Pons (tissue), 1 donor: ENCODE measurements at regions not wholly inside any gene's neighbourhood (a gene's known extent, or its start where the extent isn't known, plus 50 kb on each side); places are given as distances from the start of the nearest gene placed in this dataset.

Source experiments
- DNase-seq: peaks from one replicate; pipeline ENCODE4 v3.0.0-alpha.2; 2016; ENCODE audit warnings: low spot score

DNA sequence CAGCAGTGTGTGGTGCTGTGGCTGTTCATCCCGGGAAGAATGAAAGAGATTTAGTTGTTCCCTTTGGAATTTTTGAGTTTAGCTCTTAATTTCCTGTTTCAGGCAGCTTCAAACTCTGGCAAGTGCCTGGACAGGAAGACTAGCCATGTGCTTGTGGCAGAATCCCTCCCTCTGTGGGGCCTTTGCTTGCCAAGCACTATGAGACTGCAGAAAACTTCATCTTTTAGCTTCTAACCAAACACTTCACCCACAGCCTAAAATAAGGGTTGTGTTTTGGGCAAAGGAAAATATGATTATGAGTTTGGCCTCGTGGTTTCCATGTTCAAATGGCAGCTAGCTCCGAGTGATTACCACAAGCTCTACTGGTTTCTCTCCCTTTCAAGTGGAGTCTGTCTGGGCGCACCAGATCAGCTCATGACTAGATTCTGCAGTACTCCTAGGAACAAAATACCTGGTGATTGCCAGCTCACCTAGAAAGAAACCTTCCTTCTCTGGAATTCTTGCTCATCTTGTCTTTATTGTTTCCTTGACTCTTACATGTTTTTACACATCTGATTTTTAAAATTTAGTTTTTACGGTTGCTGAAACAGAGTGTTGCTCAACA, 707.5 kb downstream of the SLITRK6 start:
- DNase-seq, result no peak

DNA sequence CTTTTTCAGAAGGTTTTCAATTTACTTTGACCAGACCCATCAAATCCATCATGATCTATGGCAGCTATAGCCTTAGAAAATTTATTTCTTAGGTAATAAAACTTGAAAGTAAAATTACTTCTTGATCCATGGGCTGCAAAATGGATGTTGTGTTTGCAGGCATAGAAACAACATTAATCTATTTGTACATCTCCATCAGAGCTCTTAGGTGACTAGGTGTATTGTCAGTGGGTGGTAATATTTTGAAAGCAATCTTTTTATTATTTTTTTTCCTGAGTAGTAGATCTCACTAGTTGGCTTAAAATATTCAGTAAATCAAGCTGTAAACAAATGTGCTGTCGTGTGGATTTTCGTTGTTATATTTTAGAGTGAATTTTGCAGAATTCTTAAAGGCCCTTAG, 710.0 kb downstream of the SLITRK6 start:
- DNase-seq, result no peak

DNA sequence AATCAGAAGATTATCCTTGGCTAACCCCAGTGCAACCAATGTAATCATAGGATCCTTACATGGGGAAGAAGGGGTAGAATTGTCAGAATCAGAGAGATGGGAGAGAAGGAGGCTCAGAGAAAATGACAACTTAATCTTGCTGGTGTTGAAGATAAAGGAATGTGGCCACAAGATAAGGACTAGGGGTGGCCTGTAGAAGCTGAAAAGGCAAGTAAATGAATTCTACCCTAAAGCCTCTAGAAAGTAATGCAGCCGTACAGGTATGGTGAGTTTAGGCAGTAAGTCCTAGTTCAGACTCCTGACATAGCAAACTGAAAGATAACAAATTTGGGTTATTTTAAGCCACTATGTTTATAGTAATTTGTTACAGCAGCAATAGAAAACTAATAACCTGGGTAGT, 718.5 kb downstream of the SLITRK6 start:
- no peak for DNase-seq

DNA sequence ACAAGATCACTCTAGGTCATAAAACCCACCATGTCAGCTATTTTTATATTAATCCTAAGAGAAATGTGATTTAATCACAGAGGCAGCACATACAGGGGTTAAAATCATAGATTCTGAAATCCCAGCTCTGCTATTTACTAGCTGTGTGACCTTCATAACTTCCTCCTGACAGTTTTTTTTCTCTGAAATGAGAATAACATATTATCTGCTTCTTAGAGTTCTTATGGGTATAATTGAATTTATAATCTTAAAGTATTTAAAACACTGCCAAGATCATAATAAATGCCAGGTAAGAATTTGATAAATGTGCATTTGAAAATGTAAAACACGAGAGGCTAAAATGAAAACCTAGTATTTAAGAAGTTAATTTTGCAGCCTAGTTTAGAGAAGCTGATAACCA, 722.9 kb downstream of the SLITRK6 start:
- no peak for DNase-seq

DNA sequence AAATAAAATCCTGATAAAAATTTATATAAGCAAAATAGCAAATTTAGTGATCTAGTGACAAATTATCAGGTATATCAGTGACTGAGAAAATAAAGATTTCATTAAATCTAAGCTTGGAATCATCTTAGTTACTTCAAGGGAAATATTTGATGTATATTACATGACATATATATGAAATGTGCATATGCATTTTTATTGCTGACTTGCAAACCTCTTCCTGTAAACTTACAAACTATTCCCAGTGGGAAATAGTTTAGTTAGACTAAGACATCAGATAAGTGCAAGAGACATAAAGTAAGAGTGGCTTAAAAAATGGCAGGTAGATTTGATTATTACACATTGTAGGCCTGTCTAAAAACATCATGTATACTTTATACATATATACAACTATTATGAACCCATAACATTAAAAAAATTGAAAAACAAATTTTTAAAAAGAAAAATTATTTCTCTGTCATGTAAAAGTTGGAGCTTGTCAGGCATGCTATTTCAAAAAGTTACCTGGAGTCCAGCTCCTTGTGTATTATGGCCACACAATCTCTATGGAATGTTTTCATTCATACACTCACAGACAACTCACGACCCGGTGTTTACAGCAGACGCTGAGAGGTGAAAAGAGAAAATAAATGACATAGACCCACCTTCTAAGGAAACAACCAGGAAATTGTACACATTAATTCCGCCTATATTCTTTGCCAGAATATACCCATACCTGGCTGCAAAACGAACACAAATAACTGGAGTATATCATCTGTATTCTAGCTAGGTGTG, 724.5 kb downstream of the SLITRK6 start:
- DNase-seq, result no peak

DNA sequence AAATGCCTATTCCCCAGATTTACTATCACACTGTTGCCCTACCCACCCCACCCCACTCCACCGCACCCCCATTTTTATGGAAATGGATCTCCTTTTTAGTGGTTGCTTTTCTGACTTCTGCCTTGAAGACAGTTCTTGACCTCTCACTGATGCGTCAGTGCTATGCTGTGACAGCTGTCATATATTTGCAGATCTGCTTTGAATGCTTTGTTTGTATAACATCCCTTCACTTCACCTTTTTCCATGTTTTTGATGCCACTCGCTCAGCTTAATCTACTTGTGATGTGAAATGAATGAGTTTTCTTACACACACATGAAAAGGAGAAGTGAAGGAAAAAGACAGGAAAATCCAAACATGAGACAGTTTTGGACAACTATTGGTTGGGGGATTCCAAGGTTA, 731.0 kb downstream of the SLITRK6 start:
- DNase-seq, result no peak

DNA sequence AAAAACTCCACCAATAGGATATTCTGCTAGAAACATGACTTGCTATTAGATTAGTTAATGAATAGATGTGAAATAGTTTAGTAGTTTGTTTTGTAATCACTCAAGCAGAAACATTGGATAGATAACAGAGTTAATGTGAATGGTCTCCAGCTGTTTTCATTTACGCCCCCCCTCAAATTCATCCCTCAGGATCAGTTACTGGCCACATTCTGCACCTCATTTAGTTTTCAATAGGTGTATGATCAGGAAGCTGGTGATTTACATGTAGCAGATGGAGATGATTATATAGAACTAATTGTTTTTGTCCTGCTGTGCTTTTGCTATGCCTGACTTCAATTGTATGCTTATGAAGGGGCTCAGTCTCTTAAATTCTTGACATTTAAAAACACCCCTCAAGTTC, 759.0 kb downstream of the SLITRK6 start:
- DNase-seq, result no peak

DNA sequence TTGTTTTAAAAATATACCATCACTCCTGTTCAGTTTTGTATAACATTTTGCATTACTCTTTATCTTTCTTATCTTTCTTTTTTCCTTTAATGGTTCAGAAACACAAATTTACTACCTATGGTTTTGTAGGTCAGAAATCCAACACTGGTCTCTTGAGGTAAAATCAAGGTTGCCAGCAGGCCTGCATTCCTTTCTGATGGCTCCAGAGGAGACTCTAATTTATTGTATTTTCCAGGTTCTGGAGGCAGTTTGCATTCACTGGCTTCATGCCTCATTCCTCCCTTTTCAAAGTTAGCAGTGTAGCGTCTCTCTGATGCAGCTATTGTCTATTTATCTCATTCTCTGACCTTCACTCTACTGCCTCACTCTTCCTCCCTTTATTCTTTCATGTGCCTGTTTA, 767.4 kb downstream of the SLITRK6 start:
- DNase-seq, result no peak

DNA sequence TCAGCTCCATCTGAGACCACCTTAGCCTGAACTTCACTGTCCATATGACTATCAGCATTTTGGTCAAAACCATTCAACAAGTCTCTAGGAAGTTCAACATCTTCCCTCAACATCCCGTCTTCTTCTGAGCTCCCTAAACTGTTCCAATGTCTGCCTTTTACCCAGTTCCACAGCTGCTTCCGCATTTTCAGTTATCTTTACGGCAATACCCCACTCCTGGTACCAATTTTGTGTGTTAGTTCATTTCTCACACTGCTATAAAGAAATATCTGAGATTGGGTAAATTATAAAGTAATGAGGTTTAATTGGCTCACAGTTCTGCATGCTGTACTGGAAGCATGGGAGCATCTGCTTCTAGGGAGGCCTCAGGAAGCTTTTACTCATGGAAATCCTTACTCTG, 771.2 kb downstream of the SLITRK6 start:
- DNase-seq, result no peak

DNA sequence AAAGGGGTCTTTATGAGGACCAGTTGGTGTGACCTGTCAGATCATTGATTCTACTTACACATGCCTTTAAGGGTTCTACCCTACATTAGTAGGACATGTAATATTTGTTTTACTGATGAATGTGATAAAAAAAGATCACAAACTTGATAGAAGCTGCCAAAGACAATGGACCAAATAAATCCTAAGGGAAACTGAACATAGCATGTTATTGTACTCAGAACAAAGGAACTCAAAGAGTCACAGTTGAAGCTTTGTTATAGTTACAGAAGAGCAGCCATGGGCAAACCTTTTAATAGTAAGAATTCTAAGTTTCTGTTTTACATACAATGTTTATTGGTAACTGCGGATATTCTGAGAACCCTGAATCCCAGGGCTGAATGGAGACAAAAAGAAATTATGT, 780.1 kb downstream of the SLITRK6 start:
- DNase-seq, result peak; percentile 95

DNA sequence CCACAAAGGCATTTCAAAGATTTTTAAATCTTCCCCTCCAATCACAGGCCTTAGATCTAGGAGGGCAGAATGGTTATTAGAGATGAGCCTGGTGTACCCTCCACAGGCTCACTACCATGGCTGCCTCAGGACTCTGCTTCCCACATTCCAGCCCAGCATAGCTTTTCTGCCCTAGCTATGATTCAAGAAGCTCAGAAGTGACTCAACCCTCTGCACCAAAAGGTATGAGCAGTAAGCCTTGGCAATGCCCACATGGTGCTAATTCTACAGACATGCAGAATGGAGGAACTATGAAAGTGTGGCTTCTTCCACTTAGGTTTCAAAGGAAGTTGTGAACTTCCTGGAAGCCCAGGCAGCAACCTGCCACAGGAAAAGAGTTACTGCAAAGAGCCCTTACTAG, 786.2 kb downstream of the SLITRK6 start:
- DNase-seq, result no peak

DNA sequence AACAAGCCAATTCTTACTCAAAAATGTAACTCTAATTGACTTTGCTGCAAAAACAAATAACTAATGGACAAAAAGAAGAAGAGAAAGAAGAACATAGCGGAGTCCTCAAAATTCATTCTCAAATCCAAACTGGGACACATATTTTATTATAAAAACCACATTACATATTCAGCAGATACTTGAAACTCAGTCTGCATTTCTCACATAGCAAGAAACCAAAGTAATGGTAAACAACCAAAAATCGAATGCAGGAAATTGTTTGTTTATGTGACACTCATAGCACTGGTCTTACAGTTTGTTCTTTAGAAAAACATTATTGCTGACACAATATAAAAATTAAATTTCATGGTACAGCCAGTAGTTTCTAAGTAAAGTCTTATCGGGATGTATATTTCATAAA, 789.8 kb downstream of the SLITRK6 start:
- DNase-seq, result no peak

DNA sequence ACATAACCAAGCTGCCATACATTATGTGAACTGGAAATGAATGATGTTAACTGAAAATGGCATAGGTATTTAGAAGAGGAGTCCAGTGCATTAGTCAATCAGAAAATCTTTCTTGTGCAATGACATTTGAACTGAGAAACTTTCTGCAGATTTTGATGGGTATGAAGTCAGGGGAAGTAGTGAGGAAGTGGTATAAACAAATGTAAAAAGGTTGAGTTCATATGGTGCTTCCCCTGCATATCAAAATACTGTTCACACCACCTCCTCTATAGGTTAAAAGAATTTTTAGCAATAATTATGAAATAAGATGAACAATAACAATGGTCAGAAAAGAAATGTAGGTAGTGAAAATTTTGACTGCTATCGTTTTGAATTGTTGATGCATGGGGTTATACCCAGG, 800.0 kb downstream of the SLITRK6 start:
- DNase-seq, result no peak

DNA sequence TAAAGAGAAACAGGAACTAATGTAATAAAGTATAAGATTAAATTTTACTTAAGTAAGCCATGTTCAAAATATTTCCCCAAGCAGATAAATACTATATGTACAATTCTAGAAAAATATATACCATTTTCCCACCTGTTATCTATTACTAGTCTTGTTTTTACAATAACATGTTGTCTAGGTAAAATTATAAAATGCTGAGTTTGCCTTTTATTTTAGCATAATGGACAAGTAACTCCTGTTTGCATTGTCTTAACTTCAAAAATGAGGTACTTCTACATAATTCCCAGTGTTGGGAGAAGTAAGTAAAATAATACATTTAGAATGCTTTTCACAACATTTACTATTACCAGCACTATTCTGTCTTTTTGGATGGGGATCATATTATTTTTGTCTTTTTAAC, 800.5 kb downstream of the SLITRK6 start:
- no peak for DNase-seq

DNA sequence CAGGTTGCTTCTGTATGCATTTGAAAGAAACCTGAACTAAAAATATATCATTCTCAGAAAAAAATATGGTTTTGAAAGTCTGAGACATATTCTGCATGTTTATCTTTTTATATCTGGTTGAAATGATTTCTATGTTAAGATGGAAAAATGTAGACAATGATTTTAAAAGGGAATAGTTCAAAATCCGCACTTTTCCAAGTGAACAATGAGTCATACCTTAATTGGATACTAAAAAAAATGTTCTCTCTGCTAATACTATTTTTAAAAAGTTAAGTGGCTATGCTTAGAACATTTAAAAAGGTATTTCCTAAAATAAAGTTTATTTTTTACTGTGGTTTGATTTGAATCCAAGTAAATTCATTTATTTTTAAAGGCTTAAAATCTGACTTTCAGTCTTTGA, 801.4 kb downstream of the SLITRK6 start:
- DNase-seq, result no peak

DNA sequence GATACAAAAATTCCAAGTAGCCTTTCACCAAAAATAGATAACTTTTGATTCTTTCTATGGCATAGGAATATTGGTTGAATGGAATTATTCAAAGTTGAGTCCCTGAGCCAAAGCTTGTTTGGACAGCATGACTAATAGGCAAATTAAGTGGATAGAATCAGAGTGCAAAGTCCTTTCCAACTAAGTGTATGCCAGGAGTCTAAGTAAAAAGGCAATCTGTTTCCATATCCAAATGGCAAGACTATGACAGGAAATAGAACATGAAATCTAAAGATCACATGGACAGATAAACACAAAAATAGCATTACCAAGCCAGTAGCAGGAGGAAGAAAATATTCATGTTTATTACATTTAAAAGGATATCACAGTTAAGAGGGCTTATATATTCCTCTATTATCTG, 804.6 kb downstream of the SLITRK6 start:
- DNase-seq, result no peak

DNA sequence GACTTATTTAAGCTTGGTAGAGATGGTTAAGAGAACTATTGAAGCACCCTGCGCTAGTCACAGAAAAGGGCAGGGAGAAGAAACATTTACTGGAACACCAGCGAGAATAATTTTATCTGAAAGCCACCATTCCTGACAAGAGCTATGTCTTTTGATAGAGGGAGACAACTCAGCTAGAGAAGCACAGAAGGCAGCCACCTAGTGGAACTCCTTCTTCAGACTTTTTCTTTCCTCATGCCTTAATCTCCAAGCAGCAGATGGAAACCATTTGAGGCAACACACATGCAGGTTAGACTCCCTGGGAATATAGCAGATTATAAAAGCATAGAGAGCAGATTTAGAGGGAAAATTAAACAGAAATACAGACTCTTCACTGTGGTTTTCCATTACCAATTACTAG, 813.4 kb downstream of the SLITRK6 start:
- no peak for DNase-seq

DNA sequence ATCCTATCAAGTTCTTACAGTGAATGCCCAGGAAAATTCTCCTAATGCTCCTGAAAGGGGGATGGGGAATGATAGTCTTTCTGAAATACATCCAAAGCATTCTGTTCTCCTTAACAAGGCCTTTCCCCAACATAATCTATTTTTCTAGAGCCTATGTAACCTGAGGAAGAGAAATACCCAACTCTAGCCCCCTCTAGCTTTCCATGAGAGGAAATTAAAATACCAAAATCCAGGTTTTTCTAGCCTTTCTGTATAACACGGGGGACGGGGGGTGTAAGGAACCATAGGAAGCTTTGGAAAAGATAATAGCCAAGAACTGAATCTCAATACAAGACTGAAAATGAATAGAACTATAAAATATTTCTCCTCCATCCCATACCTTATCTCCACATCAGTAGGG, 815.9 kb downstream of the SLITRK6 start:
- DNase-seq, result no peak

DNA sequence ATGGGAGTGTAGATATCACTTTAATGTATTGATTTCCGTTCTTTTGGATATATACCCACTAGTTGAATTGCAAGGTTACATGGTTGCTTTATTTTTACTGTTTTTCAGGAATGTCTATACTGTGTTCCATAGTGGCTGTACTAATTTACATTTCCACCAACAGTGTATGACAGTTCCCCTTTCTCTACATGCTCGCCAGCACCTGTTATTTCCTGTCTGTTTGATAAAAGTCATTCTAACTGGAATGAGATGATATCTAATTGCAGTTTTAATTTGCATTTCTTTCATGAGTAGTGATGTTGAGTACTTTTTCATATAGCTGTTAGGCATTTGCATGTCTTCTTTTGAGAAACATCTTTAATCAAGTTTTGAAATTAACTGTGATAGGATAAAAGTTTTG, 818.6 kb downstream of the SLITRK6 start:
- no peak for DNase-seq

DNA sequence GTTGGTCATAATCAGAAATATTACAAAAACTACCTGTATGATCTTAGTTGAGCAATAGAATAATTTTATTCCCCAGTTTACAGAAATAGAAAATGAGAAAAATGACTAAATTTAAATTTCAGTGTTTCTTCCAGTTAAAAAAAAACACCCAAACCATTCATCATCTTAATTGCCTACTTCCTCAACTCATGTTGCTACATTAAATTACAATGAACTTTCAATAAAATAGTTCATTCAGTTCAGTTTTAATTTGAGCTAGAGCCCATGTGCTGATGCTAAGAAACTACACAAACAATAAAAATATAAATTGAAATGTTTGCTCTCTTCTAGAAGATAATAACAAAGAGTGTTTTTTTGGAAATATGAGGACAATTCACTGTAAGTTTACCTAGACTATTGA, 820.4 kb downstream of the SLITRK6 start:
- DNase-seq, result no peak

DNA sequence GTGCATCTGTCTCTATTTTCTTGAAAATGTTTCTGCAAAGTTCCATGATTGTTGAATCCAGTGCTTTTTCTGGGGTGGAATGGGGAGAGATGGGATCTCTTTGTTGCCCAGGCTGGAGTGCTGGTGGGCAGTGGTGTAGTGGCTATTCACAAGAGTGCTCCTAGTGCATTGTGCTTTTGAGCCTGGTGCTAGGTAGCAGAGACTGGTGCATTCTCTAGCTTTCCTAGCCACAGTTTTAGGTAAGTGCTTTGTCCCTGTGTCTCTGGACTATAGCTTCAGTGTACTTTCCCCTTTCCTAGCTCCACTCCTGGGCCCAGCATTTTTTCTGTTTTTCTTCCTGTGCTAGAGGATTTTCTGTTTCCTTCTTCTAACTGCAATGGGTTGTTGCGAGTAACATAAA, 825.6 kb downstream of the SLITRK6 start:
- DNase-seq, result no peak

DNA sequence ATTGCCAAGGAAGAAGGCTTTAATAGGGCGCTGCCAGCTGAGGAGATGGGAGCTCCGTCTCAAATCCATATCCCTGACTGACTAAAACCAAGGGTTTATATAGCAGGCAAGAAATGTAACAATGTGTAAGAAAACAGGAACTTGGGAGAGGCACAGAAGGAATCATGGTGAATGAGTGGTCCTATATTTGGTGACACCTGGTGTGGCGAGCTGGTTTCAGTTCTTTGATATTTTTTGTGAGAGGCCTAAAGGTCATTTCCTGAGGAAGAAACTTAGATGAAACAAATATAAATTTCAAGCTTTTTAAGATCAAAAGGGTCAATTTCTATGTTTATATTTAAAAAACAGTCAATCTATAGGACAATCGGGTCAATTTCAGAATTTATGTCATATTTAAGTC, 826.3 kb downstream of the SLITRK6 start:
- DNase-seq, result no peak

DNA sequence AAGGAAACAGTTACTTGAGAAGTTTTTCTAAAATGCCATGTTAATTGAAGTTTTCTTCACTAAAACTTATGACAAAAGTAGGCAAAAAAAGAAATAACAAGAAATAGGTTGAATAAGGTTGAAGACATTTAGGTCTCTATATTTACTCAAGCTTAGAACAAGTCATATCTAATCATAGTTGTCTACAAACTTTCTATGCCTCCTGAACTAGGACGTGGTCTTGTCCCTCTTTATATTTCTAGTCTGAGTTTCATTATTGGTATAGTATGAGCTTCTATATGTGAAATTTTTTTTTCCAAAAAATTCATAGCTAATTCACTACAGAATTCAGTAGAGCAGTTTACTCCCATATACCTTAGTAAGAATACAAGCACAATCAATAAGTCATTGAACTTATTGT, 836.4 kb downstream of the SLITRK6 start:
- no peak for DNase-seq

DNA sequence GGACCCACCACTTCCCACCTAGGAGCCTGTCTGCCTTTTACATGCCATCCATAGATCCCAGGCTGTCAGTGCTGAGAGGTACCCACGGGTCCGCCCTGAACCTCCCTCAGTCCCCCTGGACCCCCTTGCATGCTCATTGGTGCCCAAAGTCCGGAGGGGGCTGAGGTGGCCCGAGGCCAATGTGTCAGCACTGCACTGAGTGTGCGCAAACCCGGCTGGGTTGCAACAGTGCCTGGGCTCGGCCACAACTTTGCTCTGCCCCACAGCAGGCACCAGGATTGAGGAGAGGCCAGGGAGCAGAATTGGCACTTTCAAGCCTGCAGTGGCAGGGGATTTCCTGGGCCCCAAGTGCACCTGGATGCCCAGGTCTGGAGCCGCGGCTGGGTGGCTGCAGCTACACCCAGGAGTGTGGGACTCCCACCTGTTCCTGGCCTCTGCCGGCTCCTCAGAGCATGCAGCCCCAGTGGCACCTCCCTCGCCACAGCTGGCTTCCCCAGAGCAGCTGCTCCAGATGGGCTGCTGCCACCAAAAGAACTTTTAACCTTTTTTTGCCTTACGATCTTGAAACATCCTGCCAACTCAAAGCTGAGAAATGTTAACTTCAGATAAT, 837.0 kb downstream of the SLITRK6 start:
- no peak for DNase-seq
